HG03575 (cell line): ENCODE measurements at regions not wholly inside any gene's neighbourhood (a gene's known extent, or its start where the extent isn't known, plus 50 kb on each side); places are given as distances from the start of the nearest gene placed in this dataset.

Experiments
- ATAC-seq: cut with Tn5 transposase; IDR thresholded peaks from one replicate; pipeline ENCODE4 v1.9.1; 2021; ENCODE audit not compliant: unreplicated experiment, insufficient number of reproducible peaks, low FRiP score; ENCODE audit errors: extremely low read depth

GRCh38 chr9:118871531-118871930 lies 497.7 kb downstream of the BRINP1 start:
- no peak for ATAC-seq

- ATAC-seq: no peak
These were observed 486.6 kb downstream of the BRINP1 start for GRCh38 chr9:118882684-118883083.

DNA sequence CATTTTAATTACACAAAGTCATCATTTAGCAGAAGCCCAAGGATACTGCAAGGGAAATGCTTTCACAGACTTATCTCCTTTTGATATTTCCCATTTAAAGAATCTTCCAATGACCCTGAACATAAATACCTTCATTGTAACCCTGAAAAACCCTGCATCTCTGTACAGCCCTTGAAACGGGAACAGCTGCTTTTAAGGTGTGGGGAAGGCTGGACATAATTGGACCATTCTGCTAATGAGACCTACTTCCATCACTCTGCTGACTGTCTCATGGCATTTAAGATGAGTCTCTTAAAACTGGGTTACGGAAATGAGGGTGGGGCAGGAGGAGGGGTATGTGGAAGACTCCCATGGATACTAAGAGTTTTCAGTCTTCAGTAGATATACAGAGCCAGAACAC lies 485.8 kb downstream of the BRINP1 start:
- ATAC-seq: no peak

GRCh38 chr9:118891213-118891612 lies 478.0 kb downstream of the BRINP1 start:
- ATAC-seq: no peak

- ATAC-seq: no peak
These were observed 472.8 kb downstream of the BRINP1 start for GRCh38 chr9:118896324-118897000.

GRCh38 chr9:118918180-118918579 lies 451.1 kb downstream of the BRINP1 start:
- no peak for ATAC-seq

DNA sequence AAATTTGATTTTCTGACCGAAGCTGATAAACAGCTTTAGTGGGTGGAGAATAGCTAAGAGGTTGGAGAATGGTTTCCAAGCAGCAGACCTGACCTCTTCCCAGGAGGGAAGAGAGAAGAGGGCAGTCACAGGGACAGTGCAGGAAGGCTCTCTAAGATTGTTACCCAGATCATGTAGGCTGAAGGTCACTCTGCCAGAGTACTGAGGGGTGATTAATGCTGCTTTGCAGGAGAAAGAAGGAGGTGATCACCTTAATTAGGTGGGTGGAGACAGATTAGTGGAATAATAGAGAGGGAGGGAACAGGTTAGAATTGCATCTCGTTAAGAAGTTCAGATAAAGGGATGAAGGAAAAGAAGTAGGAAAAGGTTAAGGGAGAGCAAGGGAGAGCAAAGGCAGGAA lies 440.5 kb downstream of the BRINP1 start:
- no peak for ATAC-seq

GRCh38 chr9:118929287-118929686 lies 439.9 kb downstream of the BRINP1 start:
- ATAC-seq: no peak

DNA sequence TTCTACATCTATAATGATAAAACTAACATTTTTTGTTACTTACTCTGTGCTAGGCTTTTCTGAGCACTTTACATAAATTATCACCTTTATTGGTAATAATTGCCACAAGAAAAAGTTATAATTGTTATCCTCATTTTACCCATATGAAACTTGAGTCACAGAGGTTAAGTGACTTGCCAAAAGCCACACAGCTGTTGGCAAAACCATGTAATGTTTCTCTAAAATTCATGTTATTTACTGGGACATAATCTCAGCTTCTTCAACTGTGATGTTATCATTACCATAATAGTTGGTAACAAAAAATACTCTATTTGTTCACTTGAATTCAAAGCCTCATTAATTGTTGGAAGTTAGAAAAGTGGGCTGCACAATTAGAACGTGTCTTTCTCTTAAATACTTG lies 437.3 kb downstream of the BRINP1 start:
- ATAC-seq: no peak

DNA sequence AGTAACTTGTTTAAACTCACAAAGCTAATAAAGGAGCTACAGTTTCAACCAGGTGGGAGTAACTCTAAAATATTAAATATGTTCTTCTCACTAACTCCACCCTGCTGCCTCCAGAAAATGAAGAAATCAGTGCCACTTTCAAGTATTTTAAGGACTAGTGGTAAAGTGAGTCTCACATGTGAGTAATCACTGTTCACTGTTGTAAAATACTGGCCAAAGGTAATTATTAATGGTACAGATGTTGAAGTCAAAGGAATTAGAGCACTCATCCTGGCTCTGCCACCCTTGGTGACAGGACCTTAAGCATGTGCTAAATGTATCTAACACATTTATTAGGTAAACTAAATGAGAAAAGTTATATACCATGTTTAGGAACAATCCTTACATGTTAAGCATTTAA lies 430.7 kb downstream of the BRINP1 start:
- no peak for ATAC-seq

GRCh38 chr9:118940473-118940872 lies 428.8 kb downstream of the BRINP1 start:
- no peak for ATAC-seq

DNA sequence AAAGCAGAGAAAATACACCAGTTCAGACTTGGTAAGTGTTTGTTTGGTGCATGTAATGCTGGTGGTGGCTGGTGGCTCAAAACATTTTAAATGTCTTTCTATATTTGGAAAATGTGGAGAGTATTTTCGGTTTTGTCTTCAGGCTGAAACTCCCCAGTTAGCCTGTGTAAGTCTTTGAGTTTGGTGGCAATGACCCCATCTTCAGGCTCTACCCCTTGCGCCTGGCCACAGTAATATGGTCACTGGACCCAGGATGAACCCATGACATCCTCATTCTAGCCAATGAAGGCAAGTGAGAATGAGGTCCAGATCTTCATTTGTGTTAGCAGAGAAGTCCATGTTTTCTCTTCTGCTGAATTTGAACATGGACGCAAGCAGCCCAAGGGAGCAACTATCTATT lies 422.6 kb downstream of the BRINP1 start:
- ATAC-seq: no peak

DNA sequence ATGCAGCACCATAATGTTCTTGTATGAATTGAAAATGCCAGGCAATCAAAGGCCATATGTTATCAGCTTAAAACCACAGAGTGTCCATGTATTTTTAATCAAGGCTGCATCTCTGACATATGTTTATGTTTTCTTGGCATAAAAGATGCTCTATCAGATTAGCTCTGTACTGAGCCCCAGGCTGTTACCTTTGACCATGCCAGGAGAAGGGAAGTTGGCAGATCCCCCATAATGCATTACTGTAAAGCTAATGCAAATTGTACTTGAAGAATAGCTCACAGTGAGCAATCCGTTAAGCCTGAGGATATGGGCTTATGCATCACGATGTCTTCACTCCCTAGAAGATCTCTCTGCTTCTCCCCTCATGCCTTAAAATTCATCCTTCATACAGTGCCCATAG lies 414.4 kb downstream of the BRINP1 start:
- no peak for ATAC-seq

DNA sequence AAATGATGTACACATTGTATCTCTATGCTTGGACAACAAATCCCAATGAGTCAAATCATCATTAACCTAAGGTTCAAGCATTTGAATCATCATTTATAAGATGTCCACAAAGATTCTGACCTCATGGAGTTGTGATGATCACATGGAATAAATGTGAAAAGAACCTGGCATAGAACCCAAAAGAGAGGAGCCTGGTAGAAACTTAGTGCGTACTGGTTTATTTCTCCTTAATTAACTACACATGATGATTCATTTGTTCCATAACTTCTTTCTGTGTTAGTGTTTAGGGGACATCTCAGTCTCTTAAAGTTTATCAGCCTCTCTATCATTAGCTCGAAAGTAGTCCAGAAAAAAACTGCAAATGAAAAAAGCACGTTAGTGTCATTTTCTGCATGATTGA lies 411.6 kb downstream of the BRINP1 start:
- ATAC-seq: no peak

- no peak for ATAC-seq
These were observed 409.9 kb downstream of the BRINP1 start for GRCh38 chr9:118959366-118959765.

DNA sequence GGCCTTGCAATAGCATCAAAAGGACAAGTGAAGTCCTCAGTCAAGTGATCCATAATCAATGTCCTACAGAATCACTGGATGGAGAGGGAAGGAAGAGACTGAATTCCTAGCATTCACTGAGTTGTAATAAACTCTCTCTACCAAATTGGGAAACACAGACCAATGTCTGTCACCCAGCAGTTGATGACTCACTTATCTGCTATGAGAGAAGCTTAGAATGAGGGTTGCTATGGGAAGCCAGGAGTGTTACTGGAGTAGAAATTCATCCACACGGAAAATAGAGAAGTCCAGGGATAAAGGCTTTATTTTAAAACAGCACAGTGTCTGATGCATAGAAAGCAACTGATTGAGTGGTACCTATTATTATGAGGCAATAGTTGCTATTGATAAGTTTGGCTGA lies 407.4 kb downstream of the BRINP1 start:
- no peak for ATAC-seq

GRCh38 chr9:118962426-118962825 lies 406.8 kb downstream of the BRINP1 start:
- no peak for ATAC-seq

GRCh38 chr9:118963674-118964073 lies 405.6 kb downstream of the BRINP1 start:
- ATAC-seq: no peak

- no peak for ATAC-seq
These were observed 401.3 kb downstream of the BRINP1 start for GRCh38 chr9:118967901-118968300.

DNA sequence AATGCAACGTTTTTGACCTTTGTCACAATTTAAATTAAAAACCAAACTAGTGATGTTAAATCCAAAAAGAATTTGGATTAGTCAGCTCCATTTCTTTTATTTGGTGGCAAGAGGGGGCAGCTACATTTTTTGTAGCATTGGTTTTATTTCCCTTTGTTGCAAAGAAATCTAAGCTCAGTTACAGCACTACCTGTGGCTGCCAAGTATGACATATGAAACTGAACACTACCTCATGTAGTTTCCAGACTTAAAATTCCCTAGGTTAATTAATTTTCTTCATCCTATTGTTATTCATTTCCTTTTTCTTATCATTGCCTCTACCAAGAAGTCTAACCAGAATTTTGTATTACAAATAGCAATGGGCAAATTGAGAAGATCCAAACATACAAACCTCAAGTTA lies 393.5 kb downstream of the BRINP1 start:
- no peak for ATAC-seq

GRCh38 chr9:118976160-118976559 lies 393.1 kb downstream of the BRINP1 start:
- ATAC-seq: no peak
